ENCODE measurements at regions not wholly inside any gene's neighbourhood (a gene's known extent, or its start where the extent isn't known, plus 50 kb on each side); places are given as distances from the start of the nearest gene placed in this dataset.

- Mint-ChIP-seq H3K27me3 (ENCODE audit: unreplicated experiment) (peaks cover 4% of the 10 kb centered on the region), H3K4me3 (ENCODE audit: unreplicated experiment) (no peak overlapping the region), H3K36me3 (ENCODE audit: unreplicated experiment) (no peaks in the 10 kb centered on the region), H3K27ac (ENCODE audit: unreplicated experiment) (no peak overlapping the region), H3K4me1 (ENCODE audit: unreplicated experiment) (no peaks in the 10 kb centered on the region), H3K9me3 (ENCODE audit: unreplicated experiment) (peaks cover 24% of the 10 kb centered on the region)
- no peak for TF ChIP-seq CTCF (IDR thresholded peaks at IDR 0.05)
- DNase-seq (ENCODE audit: extremely low spot score, unreplicated experiment) = peak; percentile 78
These were observed 90.3 kb upstream of the SOX1 start for GRCh38 chr13:111976474-111977178.

- Mint-ChIP-seq H3K27me3 (ENCODE audit: unreplicated experiment) (peaks cover under 1% of the 10 kb centered on the region), H3K9me3 (ENCODE audit: unreplicated experiment) (peaks cover 24% of the 10 kb centered on the region)
These were observed 89.8 kb upstream of the SOX1 start for GRCh38 chr13:111977179-111977506.

GRCh38 chr13:111978546-111978945 is 88.4 kb upstream of the SOX1 start:
- DNase-seq (ENCODE audit: extremely low spot score, unreplicated experiment) = peak; percentile 23
- Mint-ChIP-seq H3K27ac (ENCODE audit: unreplicated experiment) (no peak overlapping the region), H3K4me1 (ENCODE audit: unreplicated experiment) (no peaks in the 10 kb centered on the region), H3K36me3 (ENCODE audit: unreplicated experiment) (no peaks in the 10 kb centered on the region), H3K27me3 (ENCODE audit: unreplicated experiment) (no peaks in the 10 kb centered on the region), H3K9me3 (ENCODE audit: unreplicated experiment) (peaks cover 24% of the 10 kb centered on the region), H3K4me3 (ENCODE audit: unreplicated experiment) (no peak overlapping the region)
- no peak for TF ChIP-seq CTCF (IDR thresholded peaks at IDR 0.05)

More at GRCh38 chr13:111977179-111977506, 89.8 kb upstream of the SOX1 start:
- no peak overlapping the region for H3K27ac Mint-ChIP-seq (ENCODE audit: unreplicated experiment)
- TF ChIP-seq CTCF (IDR thresholded peaks at IDR 0.05) = no peak
- no peak overlapping the region for H3K4me3 Mint-ChIP-seq (ENCODE audit: unreplicated experiment)
- peak; percentile 63 for DNase-seq (ENCODE audit: extremely low spot score, unreplicated experiment)
- no peaks in the 10 kb centered on the region for H3K36me3 Mint-ChIP-seq (ENCODE audit: unreplicated experiment)
- no peaks in the 10 kb centered on the region for H3K4me1 Mint-ChIP-seq (ENCODE audit: unreplicated experiment)

GRCh38 chr13:111980146-111980929 is 86.6 kb upstream of the SOX1 start:
- H3K9me3 Mint-ChIP-seq (ENCODE audit: unreplicated experiment) = peaks cover 19% of the 10 kb centered on the region
- TF ChIP-seq CTCF (IDR thresholded peaks at IDR 0.05) = no peak
- H3K27ac Mint-ChIP-seq (ENCODE audit: unreplicated experiment) = no peak overlapping the region
- H3K4me3 Mint-ChIP-seq (ENCODE audit: unreplicated experiment) = no peak overlapping the region
- H3K36me3 Mint-ChIP-seq (ENCODE audit: unreplicated experiment) = no peaks in the 10 kb centered on the region
- H3K27me3 Mint-ChIP-seq (ENCODE audit: unreplicated experiment) = no peaks in the 10 kb centered on the region
- H3K4me1 Mint-ChIP-seq (ENCODE audit: unreplicated experiment) = no peaks in the 10 kb centered on the region
- peak; percentile 71 for DNase-seq (ENCODE audit: extremely low spot score, unreplicated experiment)

GRCh38 chr13:111981006-111981405 is 85.9 kb upstream of the SOX1 start:
- Mint-ChIP-seq H3K36me3 (ENCODE audit: unreplicated experiment) (no peaks in the 10 kb centered on the region), H3K27ac (ENCODE audit: unreplicated experiment) (no peak overlapping the region), H3K27me3 (ENCODE audit: unreplicated experiment) (no peaks in the 10 kb centered on the region), H3K4me3 (ENCODE audit: unreplicated experiment) (no peak overlapping the region), H3K9me3 (ENCODE audit: unreplicated experiment) (peaks cover 19% of the 10 kb centered on the region), H3K4me1 (ENCODE audit: unreplicated experiment) (no peaks in the 10 kb centered on the region)
- DNase-seq (ENCODE audit: extremely low spot score, unreplicated experiment) = peak; percentile 57
- no peak for TF ChIP-seq CTCF (IDR thresholded peaks at IDR 0.05)

Measured in osteocyte (in vitro differentiated cells).